GM18867 (cell line): ENCODE measurements at regions not wholly inside any gene's neighbourhood (a gene's known extent, or its start where the extent isn't known, plus 50 kb on each side); places are given as distances from the start of the nearest gene placed in this dataset.

Source experiments
- ATAC-seq: cut with Tn5 transposase; IDR thresholded peaks from one replicate; pipeline ENCODE4 v1.9.1; 2021; ENCODE audit warnings: mild to moderate bottlenecking, moderate library complexity; ENCODE audit not compliant: unreplicated experiment

DNA sequence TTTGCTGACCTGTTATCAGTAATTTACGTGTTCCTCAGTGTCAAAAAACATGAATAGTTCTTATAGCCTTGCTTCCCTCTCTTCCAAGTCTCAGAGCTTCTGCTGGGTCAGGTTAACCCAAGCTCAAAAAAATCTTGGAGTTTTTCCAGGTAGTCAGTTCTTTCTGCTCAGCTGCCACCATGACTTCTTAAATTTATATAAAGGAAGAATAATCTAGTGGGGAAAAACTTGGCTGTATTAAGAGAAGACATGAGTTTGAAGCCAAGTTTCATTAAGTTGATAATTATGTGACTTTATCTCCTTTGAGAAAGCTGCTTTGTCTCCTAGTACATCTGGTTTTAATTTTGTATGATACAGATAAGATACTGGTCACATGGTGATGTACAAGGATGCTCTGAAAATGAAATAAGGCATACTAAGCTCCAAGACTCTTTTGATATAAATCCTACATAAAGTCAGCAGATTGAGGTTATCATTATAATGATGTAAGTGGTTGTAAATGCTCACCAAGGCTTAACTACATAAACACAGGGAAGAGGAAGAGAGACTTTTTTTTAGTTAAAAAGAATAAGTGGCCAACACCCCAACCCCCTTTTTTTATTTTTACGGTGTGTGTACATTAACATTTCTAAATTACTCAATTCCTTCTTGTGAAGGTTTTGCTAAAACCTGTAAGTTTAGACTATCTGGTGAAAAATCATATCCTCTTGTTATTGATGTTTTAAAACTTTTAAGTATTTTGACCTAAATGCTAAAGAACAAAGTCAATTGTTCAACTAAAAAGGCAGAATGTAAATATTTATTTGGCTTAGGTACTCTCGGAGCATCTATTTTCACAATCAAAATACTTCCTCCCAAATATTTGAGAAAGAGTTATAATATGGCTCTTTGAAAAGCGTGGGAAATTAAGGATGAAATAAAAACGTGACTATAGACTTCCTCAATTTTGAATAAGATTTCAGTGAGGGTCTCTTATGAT, 84.1 kb upstream of the SLC38A2 start:
- ATAC-seq, result no peak

DNA sequence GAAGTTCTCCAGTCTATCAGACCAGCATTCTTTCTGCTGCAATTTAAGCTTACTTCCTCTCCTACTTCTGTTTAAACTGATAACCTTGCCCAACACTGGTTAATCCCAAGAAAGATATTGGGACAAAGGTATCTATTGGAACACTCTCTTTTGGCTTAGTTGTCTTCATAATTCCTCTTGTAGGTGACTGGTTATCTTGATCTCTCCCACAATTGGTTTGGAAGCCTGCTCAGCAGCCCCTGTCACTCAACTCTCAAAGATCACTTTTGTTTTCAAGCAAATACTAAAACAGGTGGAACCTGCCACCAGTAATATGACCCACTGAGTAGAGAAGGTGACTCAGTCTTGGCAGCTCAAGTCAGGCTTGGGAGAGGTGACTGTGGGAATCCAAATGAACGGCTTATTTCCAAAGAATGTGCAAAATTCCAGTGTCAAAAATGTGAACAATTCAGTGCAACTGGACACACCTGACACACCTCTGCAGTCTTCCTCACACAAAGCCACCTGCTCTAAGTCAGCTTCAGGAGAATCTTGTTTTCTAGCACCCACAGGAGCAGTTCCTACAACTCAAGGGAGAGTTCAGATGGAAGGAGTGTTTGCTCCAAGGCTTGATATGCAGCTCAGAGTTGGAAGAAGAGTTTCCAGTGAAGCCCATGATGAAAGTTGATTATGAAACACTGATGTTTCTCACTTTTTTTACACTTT, 83.2 kb upstream of the SLC38A2 start:
- no peak for ATAC-seq

DNA sequence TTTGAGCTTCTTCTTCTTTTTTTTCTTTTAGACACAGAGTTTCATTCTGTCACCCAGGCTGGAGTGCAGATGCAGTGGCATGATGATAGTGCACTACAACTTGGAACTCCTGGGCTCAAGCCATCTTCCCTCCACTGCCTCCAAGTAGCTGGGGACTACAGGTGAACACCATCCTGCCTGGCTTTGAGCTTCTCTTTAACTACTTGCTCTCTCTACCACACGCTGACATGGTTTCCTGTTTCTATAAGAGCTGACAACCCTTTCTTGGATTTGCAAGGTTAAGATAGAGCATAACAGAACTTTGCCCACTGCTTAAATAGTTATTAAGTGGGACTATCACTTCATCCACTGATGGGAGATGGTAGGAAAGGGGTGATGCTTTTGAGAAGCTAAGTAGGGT, 82.4 kb upstream of the SLC38A2 start:
- no peak for ATAC-seq

GRCh38 chr12:46453428-46453827, 80.9 kb upstream of the SLC38A2 start:
- no peak for ATAC-seq

DNA sequence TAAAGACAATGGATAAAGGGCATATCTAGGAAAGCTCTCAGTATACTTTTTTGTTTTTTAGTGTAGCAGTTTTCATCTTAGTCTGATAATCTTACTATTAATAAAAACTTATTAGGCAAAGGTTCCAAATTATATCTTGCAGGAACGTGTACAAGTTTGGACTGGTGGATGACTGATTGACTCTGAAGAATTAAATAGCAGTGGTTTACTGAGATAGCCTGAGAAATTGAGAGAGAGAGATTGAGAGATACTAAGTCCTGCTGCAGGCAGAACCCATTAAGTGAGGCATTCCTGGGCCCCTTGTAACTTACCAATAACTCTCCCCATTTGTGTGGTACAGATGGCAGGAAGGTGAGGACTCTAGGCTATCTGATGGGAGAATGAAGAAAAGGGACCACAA, 80.2 kb upstream of the SLC38A2 start:
- ATAC-seq, result no peak

DNA sequence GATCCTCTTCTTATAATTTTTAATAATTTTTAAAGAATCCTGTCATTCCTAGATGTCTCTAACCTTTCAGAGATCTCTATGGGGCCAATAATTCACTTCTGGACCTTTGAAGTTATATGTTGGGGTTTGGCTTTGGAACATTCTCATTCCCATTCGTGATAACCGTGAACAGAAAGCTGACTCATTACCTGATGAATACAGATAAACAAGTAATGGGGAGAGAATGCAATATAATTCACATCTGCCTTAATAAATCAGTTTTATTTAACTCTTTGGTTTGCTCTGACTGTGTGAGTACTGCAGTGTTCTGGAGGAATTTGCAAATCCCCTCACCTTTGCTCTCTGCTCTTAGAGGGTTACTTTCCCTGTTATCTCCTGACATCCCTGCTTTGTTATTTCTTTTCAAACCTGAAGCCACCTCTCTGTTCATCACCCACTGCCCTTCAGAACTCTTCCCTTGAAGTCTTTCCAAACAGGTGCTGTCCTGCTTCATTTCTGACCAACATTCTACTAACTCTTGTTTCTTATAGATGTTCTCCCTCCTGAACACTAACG, 79.6 kb upstream of the SLC38A2 start:
- no peak for ATAC-seq

DNA sequence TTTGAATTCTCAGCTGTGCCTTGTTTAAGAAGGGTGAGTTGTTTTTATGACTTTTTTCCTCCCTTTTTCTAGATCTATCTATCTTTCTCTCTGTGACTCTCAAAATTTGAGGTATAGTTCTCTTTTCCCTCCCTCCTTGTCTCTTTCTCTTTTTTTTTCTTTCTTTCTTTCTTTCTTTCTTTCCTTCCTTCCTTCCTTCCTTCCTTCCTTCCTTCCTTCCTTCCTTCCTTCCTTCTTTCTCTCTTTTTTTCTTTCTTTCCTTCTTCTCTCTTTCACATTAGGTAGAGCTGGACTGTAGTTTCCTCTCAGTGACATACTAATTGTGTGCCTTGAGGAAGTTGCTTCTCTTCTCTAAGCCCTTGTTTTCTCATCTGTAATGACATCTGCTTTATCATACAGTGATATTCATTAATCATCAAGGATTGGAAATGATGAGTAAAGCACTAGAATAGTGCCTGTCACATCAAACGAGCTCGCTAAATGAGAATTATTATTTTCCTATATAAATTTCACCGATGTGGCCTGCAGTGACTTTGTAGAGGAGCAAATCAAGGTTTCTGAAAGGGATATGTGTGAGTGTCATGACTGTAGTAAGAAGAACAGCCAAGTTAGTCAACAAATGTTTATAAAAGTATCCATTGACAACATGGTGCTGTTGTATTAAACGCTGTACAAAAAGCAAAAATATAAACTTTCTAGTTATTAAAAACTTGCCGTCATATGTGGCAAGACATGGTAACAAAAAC, 78.9 kb upstream of the SLC38A2 start:
- ATAC-seq, result no peak

DNA sequence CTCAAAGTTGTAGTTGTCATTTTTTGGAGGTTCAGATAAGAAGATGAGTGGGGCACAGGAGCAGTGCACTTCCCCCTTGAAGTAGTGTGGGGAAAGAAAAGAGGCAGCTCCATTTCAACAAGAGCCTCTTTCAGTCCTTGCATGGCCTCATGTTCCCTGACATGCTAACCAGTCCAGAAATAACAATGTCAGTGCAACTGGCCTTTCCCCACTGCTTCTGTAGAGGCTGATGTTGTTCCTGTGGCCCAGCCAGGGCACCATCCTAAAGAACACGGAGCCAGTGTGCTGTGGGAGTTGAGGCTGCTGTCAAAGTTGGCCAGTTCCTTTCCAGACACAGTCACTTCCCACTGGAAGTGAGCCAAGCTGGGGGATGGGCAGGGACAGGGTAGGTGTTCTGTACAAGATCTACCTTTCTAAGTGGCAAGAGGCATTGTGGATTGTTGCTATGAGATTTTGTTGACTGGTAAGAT, 77.7 kb upstream of the SLC38A2 start:
- no peak for ATAC-seq

DNA sequence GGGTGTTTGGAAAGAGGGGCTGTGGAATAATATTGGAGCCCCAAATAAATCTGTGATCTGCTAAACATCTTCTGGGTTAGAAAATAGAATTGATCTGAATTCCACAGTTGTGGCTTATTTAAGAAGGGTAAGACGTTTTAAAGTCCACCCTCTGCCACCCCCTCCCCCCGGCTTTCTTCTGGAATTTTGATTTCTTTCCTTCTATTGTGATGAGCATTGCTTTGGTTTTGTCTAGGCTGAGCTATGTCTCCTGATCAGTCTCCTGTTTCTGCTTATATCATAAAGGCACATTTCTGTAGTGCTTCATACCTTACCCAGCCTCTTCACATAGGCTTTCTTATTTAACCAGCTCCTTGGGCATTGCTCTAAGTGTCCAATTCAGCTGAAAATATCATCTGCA, 77.3 kb upstream of the SLC38A2 start:
- ATAC-seq, result no peak

DNA sequence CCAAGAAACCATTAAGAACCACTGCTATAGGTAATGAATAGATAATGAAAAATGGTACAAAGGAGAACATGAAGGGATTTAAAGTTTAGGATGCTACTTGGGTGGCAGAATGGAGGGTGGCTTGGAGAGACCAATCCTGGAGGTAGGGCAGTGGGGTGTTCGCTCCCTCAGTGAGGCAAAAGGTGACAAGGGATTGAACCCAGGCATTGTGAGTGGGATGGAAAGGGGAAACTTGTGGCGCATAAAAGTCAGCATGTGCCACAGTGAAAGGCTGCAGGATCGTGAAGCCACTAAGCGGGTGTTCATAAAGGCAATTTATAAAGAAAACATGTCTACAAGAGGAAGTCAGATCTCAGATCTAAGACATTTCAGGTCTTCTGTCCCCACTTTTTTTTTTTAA, 76.7 kb upstream of the SLC38A2 start:
- ATAC-seq, result no peak

DNA sequence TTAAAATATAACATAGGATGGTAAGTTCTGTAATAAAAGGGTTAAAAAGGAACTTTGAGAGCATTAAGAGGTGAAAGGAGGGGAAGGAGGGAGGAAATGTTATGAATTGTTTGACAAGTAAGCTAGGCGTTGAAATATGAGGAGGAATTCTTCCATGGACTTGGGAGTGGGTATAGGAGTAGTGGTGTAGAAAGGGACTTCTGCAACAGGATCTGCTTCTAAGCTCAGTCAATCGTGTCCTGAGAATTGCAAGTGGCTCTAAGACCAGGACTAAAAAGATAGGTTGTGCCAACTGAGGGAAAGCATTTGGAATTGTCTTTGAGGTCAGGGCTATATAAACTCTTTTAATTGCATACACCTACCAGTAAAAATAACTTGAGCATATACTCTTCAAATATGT, 74.1 kb upstream of the SLC38A2 start:
- no peak for ATAC-seq

- no peak for ATAC-seq
Observed at GRCh38 chr12:46445551-46446235, 73.1 kb upstream of the SLC38A2 start.

DNA sequence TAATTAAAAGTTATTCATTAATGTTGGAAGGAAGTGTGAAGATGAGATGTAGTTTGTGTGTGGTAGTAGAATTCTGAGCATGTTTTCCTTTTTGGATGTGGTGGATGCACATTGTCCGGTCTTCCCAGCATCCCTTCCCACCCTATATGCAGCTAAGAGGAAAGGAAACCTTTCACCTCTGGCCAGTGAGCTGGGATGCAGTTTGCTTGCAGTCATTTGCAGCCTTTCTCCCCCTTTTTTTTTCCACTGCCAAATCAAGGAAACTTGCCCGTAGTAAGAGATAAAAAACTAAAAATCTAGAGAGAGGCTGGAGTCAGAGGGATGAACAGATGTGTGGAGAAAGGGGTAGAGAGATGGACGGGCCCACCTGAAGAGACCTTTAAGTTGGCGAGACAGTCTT, 72.5 kb upstream of the SLC38A2 start:
- ATAC-seq, result no peak

DNA sequence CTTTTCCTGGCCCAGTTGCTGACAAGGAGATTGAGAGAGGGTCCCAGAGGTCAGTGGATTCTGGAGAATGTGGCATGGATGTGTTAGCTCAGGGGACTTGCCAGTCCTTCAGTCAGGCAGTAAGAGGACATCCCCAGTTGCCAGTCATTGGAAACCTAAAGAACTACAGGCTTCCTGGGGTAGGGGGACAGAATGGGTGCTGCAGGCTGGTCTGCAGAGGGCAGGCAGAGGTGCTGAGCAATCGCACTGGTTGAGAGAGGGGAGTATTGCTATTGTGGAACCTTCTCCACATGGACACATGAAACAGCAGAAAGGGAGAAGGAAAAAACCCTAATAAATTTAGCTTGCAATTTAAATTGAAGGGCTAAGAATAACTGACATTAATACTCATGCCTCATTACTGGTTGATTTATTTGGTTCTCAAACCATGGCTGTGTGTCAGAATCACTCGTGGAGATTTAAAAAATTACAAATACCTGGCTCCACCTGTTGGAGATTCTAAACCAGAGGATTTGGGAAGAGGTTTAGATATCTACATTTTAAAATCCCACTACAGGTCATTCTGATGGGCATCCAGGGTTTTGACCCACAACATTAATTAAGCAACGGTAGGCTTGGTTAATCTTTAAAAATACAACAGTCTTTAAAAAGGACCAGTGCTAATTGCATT, 71.2 kb upstream of the SLC38A2 start:
- no peak for ATAC-seq

GRCh38 chr12:46442738-46443137, 70.2 kb upstream of the SLC38A2 start:
- no peak for ATAC-seq

GRCh38 chr12:46442239-46442638, 69.7 kb upstream of the SLC38A2 start:
- ATAC-seq, result no peak

DNA sequence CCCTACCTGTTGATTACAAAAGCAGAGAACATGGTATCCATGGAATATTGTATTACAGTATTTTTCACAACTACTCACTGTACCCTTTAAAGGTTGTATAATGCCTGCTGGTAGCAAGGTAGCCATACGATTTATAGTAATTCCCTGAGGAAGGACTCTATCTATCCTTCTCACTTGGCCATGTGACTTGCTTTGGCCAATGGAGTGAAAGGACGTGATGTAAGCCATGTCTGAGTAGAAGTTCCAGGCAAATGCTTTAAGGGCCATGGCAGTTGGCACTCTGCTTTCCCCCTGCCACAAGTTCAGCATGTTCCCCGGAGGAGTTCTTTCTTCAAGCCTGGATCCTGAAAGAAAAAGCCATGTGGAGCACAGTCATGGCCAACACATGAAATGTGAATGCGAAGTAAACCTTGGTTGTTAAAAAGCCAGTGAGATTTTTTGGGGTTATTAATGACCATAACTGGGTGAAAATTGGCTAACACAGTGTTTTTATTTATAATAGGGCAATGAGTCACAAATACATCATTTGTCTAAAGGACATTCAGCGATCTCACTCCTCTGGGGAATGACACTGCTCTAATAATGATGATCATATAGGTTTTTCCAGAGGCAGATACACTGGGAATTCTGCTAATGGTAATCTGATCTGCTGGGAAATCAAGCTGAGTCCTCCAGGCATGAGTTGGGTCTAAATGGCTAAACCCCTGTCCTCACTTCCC, 67.4 kb upstream of the SLC38A2 start:
- no peak for ATAC-seq

GRCh38 chr12:46438719-46439319, 66.2 kb upstream of the SLC38A2 start:
- no peak for ATAC-seq

DNA sequence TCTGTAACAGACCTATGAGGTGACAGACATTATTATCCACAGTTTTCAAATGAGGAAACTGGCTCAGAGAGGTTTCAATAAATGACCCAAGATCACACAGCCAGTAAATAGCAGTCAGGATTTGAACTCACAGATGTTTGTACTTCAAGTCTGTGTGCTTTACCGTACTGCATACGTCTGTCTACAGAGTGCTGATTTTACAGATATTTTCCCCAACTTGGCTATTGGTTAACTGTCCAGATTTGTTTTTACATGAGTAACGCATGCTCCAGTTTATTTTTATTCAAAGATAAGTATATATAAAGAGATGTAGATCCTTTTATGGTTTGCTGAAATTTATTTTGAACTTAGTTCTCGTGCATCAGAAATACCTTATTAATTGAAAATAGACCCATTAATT, 65.7 kb upstream of the SLC38A2 start:
- ATAC-seq, result no peak
